ENCODE measurements at regions not wholly inside any gene's neighbourhood (a gene's known extent, or its start where the extent isn't known, plus 50 kb on each side); places are given as distances from the start of the nearest gene placed in this dataset.

GRCh38 chr5:105817416-105817815 lies 1853.3 kb downstream of the EFNA5 start:
- Histone ChIP-seq H3K4me3 (ENCODE audit: low read depth, low read length) (no peak overlapping the region), H3K36me3 (ENCODE audit: control insufficient read depth, insufficient read depth, low read length) (no peaks in the 10 kb centered on the region), H3K27me3 (ENCODE audit: control insufficient read depth, insufficient read depth, low read length) (no peaks in the 10 kb centered on the region)
- TF ChIP-seq, protein P1, sequence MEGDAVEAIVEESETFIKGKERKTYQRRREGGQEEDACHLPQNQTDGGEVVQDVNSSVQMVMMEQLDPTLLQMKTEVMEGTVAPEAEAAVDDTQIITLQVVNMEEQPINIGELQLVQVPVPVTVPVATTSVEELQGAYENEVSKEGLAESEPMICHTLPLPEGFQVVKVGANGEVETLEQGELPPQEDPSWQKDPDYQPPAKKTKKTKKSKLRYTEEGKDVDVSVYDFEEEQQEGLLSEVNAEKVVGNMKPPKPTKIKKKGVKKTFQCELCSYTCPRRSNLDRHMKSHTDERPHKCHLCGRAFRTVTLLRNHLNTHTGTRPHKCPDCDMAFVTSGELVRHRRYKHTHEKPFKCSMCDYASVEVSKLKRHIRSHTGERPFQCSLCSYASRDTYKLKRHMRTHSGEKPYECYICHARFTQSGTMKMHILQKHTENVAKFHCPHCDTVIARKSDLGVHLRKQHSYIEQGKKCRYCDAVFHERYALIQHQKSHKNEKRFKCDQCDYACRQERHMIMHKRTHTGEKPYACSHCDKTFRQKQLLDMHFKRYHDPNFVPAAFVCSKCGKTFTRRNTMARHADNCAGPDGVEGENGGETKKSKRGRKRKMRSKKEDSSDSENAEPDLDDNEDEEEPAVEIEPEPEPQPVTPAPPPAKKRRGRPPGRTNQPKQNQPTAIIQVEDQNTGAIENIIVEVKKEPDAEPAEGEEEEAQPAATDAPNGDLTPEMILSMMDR (IDR thresholded peaks at IDR 0.05; ENCODE audit: insufficient read depth, low read length, severe bottlenecking) = no peak
- DNase-seq (ENCODE audit: low read depth) (no peak), FAIRE-seq (no peak)

DNA sequence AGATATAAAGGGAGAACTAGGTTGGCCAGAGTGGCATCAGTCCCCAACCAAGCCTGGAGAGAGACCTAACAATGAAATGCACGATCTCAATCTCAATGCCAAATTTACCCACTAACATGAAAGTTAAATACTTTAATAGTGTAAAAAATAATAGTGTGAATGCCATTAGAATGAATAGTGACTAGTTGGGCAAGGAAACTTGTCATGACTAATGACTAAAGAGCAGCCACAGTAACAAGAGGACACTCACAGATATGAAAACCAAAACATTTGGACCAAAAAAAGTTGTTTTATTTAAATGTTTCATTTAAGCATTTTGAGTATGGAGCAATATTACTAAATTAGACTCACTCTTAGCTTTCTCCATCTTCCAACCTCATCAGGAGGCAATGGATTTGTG lies 1853.8 kb downstream of the EFNA5 start:
- H3K36me3 ChIP-seq (ENCODE audit: control insufficient read depth, insufficient read depth, low read length) = no peaks in the 10 kb centered on the region
- TF ChIP-seq, protein P1 (IDR thresholded peaks at IDR 0.05; ENCODE audit: insufficient read depth, low read length, severe bottlenecking) = no peak
- no peak for DNase-seq (ENCODE audit: low read depth)
- no peaks in the 10 kb centered on the region for H3K27me3 ChIP-seq (ENCODE audit: control insufficient read depth, insufficient read depth, low read length)
- no peak overlapping the region for H3K4me3 ChIP-seq (ENCODE audit: low read depth, low read length)
- no peak for FAIRE-seq

- H3K36me3 ChIP-seq (ENCODE audit: control insufficient read depth, insufficient read depth, low read length) = no peaks in the 10 kb centered on the region
- no peak for DNase-seq (ENCODE audit: low read depth)
- H3K4me3 ChIP-seq (ENCODE audit: low read depth, low read length) = no peak overlapping the region
- no peak for FAIRE-seq
- TF ChIP-seq, protein P1 (IDR thresholded peaks at IDR 0.05; ENCODE audit: insufficient read depth, low read length, severe bottlenecking) = no peak
- no peaks in the 10 kb centered on the region for H3K27me3 ChIP-seq (ENCODE audit: control insufficient read depth, insufficient read depth, low read length)
These were observed 1858.4 kb downstream of the EFNA5 start for GRCh38 chr5:105812304-105812703.

DNA sequence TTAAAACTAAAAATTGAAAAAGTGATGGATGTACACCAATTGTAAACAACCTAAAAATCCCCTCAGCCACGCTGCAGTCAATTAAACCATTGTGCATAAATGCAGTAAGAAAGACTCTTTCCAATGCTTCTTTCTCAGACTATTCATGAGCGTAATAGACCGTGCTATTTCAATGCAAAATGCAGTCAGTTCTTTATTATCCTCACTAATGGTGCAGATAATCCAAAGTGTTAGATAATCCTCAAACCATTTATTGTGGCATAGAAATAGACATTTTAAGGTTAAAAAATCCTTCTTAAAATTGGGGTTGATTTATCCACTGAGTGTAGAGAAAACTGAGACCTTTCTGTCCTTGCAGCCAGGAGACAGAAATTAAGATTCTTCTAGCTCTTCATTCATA lies 1862.8 kb downstream of the EFNA5 start:
- Histone ChIP-seq H3K4me3 (ENCODE audit: low read depth, low read length) (no peak overlapping the region), H3K36me3 (ENCODE audit: control insufficient read depth, insufficient read depth, low read length) (no peaks in the 10 kb centered on the region), H3K27me3 (ENCODE audit: control insufficient read depth, insufficient read depth, low read length) (no peaks in the 10 kb centered on the region)
- no peak for DNase-seq (ENCODE audit: low read depth)
- TF ChIP-seq, protein P1 (IDR thresholded peaks at IDR 0.05; ENCODE audit: insufficient read depth, low read length, severe bottlenecking) = no peak
- no peak for FAIRE-seq

DNA sequence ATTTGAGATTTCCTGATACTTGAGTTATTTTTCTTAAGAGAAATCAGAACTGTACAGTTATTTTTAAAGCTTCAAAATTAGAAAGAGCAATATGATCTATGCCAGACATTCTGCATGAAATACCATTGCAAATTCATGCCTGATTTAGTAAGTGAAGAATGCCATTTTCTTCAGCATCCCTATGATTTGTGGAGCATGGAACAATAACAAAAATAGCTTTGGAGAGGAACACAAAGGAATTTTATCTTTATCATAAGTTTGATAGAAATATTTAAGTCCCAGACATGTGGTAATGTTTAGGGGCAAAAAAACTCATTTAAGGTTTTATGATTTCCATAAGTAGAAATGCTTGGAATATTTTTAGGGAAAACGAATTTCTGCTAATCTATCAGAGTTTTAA lies 1863.4 kb downstream of the EFNA5 start:
- TF ChIP-seq, protein P1 (IDR thresholded peaks at IDR 0.05; ENCODE audit: insufficient read depth, low read length, severe bottlenecking) = no peak
- Histone ChIP-seq H3K36me3 (ENCODE audit: control insufficient read depth, insufficient read depth, low read length) (no peaks in the 10 kb centered on the region), H3K4me3 (ENCODE audit: low read depth, low read length) (no peak overlapping the region), H3K27me3 (ENCODE audit: control insufficient read depth, insufficient read depth, low read length) (no peaks in the 10 kb centered on the region)
- DNase-seq (ENCODE audit: low read depth) = no peak
- FAIRE-seq = no peak

- TF ChIP-seq, protein P1 (IDR thresholded peaks at IDR 0.05; ENCODE audit: insufficient read depth, low read length, severe bottlenecking) = no peak
- Histone ChIP-seq H3K36me3 (ENCODE audit: control insufficient read depth, insufficient read depth, low read length) (no peaks in the 10 kb centered on the region), H3K27me3 (ENCODE audit: control insufficient read depth, insufficient read depth, low read length) (no peaks in the 10 kb centered on the region), H3K4me3 (ENCODE audit: low read depth, low read length) (no peak overlapping the region)
- DNase-seq (ENCODE audit: low read depth) = no peak
- no peak for FAIRE-seq
These were observed 1864.1 kb downstream of the EFNA5 start for GRCh38 chr5:105806596-105806995.
